HL-60 (cell line): ENCODE measurements at regions not wholly inside any gene's neighbourhood (a gene's known extent, or its start where the extent isn't known, plus 50 kb on each side); places are given as distances from the start of the nearest gene placed in this dataset.

Experiments used
- CTCF ChIP-seq: IDR thresholded peaks from one replicate; pipeline ENCODE4 v1.5.1; 2011; ENCODE audit warnings: low read length, control low read depth, inconsistent platforms; ENCODE audit not compliant: insufficient read depth
- POLR2AphosphoS5 ChIP-seq: IDR thresholded peaks from 2 replicates; pipeline ENCODE4 v1.6.1; 2012; ENCODE audit warnings: low read depth
- SPI1 ChIP-seq: IDR thresholded peaks from 2 replicates; pipeline ENCODE4 v1.6.1; 2012; ENCODE audit warnings: low read depth, mild to moderate bottlenecking, borderline replicate concordance

GRCh38 chr11:70604221-70604620, 205.9 kb downstream of the CTTN start:
- TF ChIP-seq CTCF = no peak
- no peak for TF ChIP-seq SPI1
- TF ChIP-seq POLR2AphosphoS5 = no peak
